Forelimb muscle (tissue), 1 donor: ENCODE measurements at regions not wholly inside any gene's neighbourhood (a gene's known extent, or its start where the extent isn't known, plus 50 kb on each side); places are given as distances from the start of the nearest gene placed in this dataset.

Experiments used
- DNase-seq: peaks from one replicate; pipeline ENCODE4 v3.0.0-alpha.2; 2013; ENCODE audit warnings: low read depth

- DNase-seq, result no peak
These were observed 51.2 kb upstream of the PCBD1 start for GRCh38 chr10:70939441-70940003.

- peak; percentile 8 for DNase-seq
These were observed 52.6 kb upstream of the PCBD1 start for GRCh38 chr10:70940834-70941568.

- DNase-seq, result no peak
These were observed 53.8 kb upstream of the PCBD1 start for GRCh38 chr10:70942125-70942524.

- DNase-seq, result no peak
These were observed 54.4 kb upstream of the PCBD1 start for GRCh38 chr10:70942725-70943124.

GRCh38 chr10:70943249-70943648, 54.9 kb upstream of the PCBD1 start:
- no peak for DNase-seq

GRCh38 chr10:70943841-70944466, 55.6 kb upstream of the PCBD1 start:
- no peak for DNase-seq

- no peak for DNase-seq
These were observed 61.7 kb upstream of the PCBD1 start for GRCh38 chr10:70950037-70950436.

GRCh38 chr10:70950801-70951200, 62.4 kb upstream of the PCBD1 start:
- DNase-seq, result no peak

GRCh38 chr10:70952401-70952800, 64.0 kb upstream of the PCBD1 start:
- no peak for DNase-seq

GRCh38 chr10:70952921-70953320, 64.6 kb upstream of the PCBD1 start:
- DNase-seq, result no peak

GRCh38 chr10:70954381-70955176, 66.2 kb upstream of the PCBD1 start:
- no peak for DNase-seq

GRCh38 chr10:70956029-70956759, 67.8 kb upstream of the PCBD1 start:
- DNase-seq, result no peak

GRCh38 chr10:70958396-70958795, 70.0 kb upstream of the PCBD1 start:
- DNase-seq, result no peak

- no peak for DNase-seq
These were observed 72.0 kb upstream of the PCBD1 start for GRCh38 chr10:70960316-70960715.

- no peak for DNase-seq
These were observed 72.6 kb upstream of the PCBD1 start for GRCh38 chr10:70960783-70961570.

- no peak for DNase-seq
These were observed 74.3 kb upstream of the PCBD1 start for GRCh38 chr10:70962686-70963085.

GRCh38 chr10:70963271-70963670, 74.9 kb upstream of the PCBD1 start:
- DNase-seq, result no peak

- DNase-seq, result no peak
These were observed 75.9 kb upstream of the PCBD1 start for GRCh38 chr10:70964245-70964644.

- DNase-seq, result no peak
These were observed 76.5 kb upstream of the PCBD1 start for GRCh38 chr10:70964881-70965280.

GRCh38 chr10:70965566-70965965, 77.2 kb upstream of the PCBD1 start:
- no peak for DNase-seq
